ENCODE measurements at regions not wholly inside any gene's neighbourhood (a gene's known extent, or its start where the extent isn't known, plus 50 kb on each side); places are given as distances from the start of the nearest gene placed in this dataset.

GRCh38 chr2:224284134-224284946 lies 117.6 kb downstream of the FAM124B start:
- POLR2A ChIA-PET: interaction anchor here (0.9 kb wide), 1 partner anchor 314 kb away, joined by 3 read pairs; no protein-coding TSS in a partner anchor

GRCh38 chr2:224283466-224283965 lies 118.4 kb downstream of the FAM124B start:
- intact Hi-C loops (cut with micrococcal nuclease): loop anchor here (5.0 to 10.0 kb wide), 2 partner anchors 501 to 1309 kb away; no protein-coding TSS in a partner anchor
- CTCF ChIA-PET: interaction anchor here (0.7 to 10.5 kb wide), 11 partner anchors 26 to 315 kb away, joined by 3 to 263 read pairs (median 3); partner anchors contain the start of gene SERPINE2
- no peak overlapping the region for H3K4me3 Mint-ChIP-seq
- DNase-seq: no peak
- H3K27ac Mint-ChIP-seq: no peak overlapping the region
- H3K36me3 Mint-ChIP-seq: no peaks in the 10 kb centered on the region
- POLR2A ChIA-PET: interaction anchor here (1.4 kb wide), 1 partner anchor 289 kb away, joined by 3 read pairs; no protein-coding TSS in a partner anchor
- H3K4me1 Mint-ChIP-seq (ENCODE audit: low read depth): no peaks in the 10 kb centered on the region
- no peaks in the 10 kb centered on the region for H3K9me3 Mint-ChIP-seq
- H3K27me3 Mint-ChIP-seq: peaks cover 20% of the 10 kb centered on the region

More at GRCh38 chr2:224284134-224284946, 117.6 kb downstream of the FAM124B start:
- CTCF ChIA-PET: interaction anchor here (0.6 to 10.5 kb wide), 25 partner anchors 9 to 824 kb away, joined by 3 to 263 read pairs (median 3); partner anchors contain the start of gene SERPINE2
- intact Hi-C loops (cut with micrococcal nuclease): loop anchor here (1.0 to 10.0 kb wide), 5 partner anchors 246 to 1310 kb away; partner anchors contain the start of gene SERPINE2
- no peaks in the 10 kb centered on the region for H3K4me1 Mint-ChIP-seq (ENCODE audit: low read depth)
- H3K4me3 Mint-ChIP-seq: no peak overlapping the region
- H3K27me3 Mint-ChIP-seq: peaks cover 21% of the 10 kb centered on the region
- H3K36me3 Mint-ChIP-seq: no peaks in the 10 kb centered on the region
- no peak for DNase-seq
- no peak overlapping the region for H3K27ac Mint-ChIP-seq
- no peaks in the 10 kb centered on the region for H3K9me3 Mint-ChIP-seq

DNA sequence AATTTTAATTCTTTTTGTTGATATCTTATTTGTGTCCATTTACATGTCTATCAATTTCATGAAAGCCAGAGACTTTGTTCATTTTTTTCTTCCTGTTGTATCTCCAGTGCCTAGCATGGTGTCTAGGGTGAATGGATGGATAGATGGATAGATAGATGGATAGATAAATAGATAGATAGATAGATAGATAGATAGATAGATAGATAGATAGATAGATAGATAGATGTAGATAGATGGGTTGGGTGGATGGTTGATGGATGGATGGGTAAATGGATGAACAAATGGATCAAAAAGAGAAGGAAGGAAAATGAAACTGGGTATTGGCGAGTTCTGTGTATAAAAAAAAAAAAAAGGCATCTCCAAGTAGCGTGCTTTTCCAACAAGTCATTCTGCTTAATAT lies 120.5 kb downstream of the FAM124B start:
- CTCF ChIA-PET: interaction anchor here (8.3 to 10.5 kb wide), 2 partner anchors 288 to 313 kb away, joined by 211 to 263 read pairs; no protein-coding TSS in a partner anchor
- POLR2A ChIA-PET: no interaction called here
- Mint-ChIP-seq H3K4me3 (no peak overlapping the region), H3K27ac (no peak overlapping the region), H3K27me3 (peaks cover 16% of the 10 kb centered on the region), H3K36me3 (no peaks in the 10 kb centered on the region), H3K9me3 (no peaks in the 10 kb centered on the region), H3K4me1 (ENCODE audit: low read depth) (no peaks in the 10 kb centered on the region)
- intact Hi-C loops (cut with micrococcal nuclease): loop anchor here (5.0 to 10.0 kb wide), 2 partner anchors 499 to 1307 kb away; no protein-coding TSS in a partner anchor
- no peak for DNase-seq

- H3K36me3 Mint-ChIP-seq: no peaks in the 10 kb centered on the region
- no peaks in the 10 kb centered on the region for H3K4me1 Mint-ChIP-seq (ENCODE audit: low read depth)
- ChIA-PET CTCF (interaction anchor here (2.2 to 3.0 kb wide), 2 partner anchors 285 to 308 kb away, joined by 9 to 16 read pairs; no protein-coding TSS in a partner anchor), POLR2A (no interaction called here)
- H3K4me3 Mint-ChIP-seq: no peak overlapping the region
- H3K9me3 Mint-ChIP-seq: no peaks in the 10 kb centered on the region
- H3K27me3 Mint-ChIP-seq: peaks cover 7% of the 10 kb centered on the region
- DNase-seq: no peak
- no peak overlapping the region for H3K27ac Mint-ChIP-seq
- intact Hi-C loops (cut with micrococcal nuclease): no loop called here
Measured at GRCh38 chr2:224278531-224278930, 123.4 kb downstream of the FAM124B start.

GRCh38 chr2:224276251-224276650 lies 125.7 kb downstream of the FAM124B start:
- no peak for DNase-seq
- intact Hi-C loops (cut with micrococcal nuclease): no loop called here
- no peak overlapping the region for H3K27ac Mint-ChIP-seq
- peaks cover under 1% of the 10 kb centered on the region for H3K27me3 Mint-ChIP-seq
- CTCF ChIA-PET: interaction anchor here (1.1 to 3.0 kb wide), 3 partner anchors 37 to 306 kb away, joined by 3 to 16 read pairs (median 4); no protein-coding TSS in a partner anchor
- H3K36me3 Mint-ChIP-seq: no peaks in the 10 kb centered on the region
- no peak overlapping the region for H3K4me3 Mint-ChIP-seq
- H3K4me1 Mint-ChIP-seq (ENCODE audit: low read depth): no peaks in the 10 kb centered on the region
- POLR2A ChIA-PET: no interaction called here
- no peaks in the 10 kb centered on the region for H3K9me3 Mint-ChIP-seq

GRCh38 chr2:224272237-224272910 lies 129.5 kb downstream of the FAM124B start:
- intact Hi-C loops (cut with micrococcal nuclease): no loop called here
- Mint-ChIP-seq H3K27me3 (peaks cover 3% of the 10 kb centered on the region), H3K9me3 (no peaks in the 10 kb centered on the region), H3K36me3 (no peaks in the 10 kb centered on the region), H3K4me1 (ENCODE audit: low read depth) (no peaks in the 10 kb centered on the region), H3K4me3 (no peak overlapping the region), H3K27ac (no peak overlapping the region)
- POLR2A ChIA-PET: no interaction called here
- CTCF ChIA-PET: interaction anchor here (0.9 to 1.0 kb wide), 2 partner anchors 8 to 279 kb away, joined by 3 to 7 read pairs; no protein-coding TSS in a partner anchor
- no peak for DNase-seq

DNA sequence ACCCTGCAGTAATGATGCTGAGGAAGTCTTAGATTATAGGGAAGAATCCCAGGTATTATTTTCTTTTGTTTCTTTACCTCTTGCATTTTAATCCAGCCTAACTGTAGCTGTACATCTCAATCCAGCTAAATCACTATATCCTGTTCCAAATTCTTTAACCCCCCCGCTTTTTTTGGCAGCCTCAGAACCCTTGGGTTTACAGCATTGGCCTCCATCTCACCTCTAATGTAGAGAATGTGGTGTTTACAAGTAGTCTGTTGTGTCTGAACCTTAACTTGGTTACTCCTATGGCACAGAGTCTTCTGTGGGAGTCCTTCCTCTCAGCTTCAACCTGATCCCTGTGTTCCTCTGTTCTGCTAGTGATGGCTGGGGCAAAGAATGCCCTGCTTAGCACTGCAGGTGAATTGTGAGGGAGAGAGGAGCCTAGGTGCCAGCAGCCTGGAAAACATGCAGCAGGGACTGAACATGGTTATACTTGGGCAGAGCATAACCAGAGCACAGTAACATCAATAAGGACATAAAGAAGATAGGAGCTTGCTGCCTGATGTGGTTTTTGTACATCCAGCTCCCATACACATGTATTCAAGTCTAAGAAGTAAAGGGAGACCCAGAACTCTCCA lies 130.2 kb downstream of the FAM124B start:
- Mint-ChIP-seq H3K4me1 (ENCODE audit: low read depth) (no peaks in the 10 kb centered on the region), H3K4me3 (no peak overlapping the region), H3K27me3 (peaks cover 3% of the 10 kb centered on the region), H3K9me3 (no peaks in the 10 kb centered on the region), H3K27ac (no peak overlapping the region), H3K36me3 (no peaks in the 10 kb centered on the region)
- DNase-seq: no peak
- ChIA-PET CTCF (interaction anchor here (0.9 to 1.0 kb wide), 2 partner anchors 9 to 278 kb away, joined by 3 to 7 read pairs; no protein-coding TSS in a partner anchor), POLR2A (no interaction called here)
- intact Hi-C loops (cut with micrococcal nuclease): no loop called here

DNA sequence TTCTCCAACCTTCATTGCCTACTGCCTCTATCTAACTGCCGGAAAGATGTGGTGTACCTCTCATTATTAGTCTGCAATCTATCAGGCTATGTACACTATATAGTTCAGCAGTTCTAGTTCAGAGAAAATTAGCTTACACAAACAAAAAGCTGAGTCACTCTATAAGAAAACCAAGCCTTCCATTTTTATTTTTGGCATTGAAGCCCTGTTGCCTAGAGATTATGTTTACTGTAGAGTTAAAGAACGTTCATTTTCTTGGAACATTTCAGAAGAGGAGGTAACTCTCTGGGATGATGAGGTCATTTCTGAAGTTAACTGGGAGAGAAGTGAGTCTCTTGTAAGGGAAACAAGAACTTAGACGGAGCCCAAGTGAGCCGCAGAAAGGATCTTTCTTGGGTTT lies 133.5 kb downstream of the FAM124B start:
- intact Hi-C loops (cut with micrococcal nuclease): no loop called here
- H3K4me1 Mint-ChIP-seq (ENCODE audit: low read depth): no peaks in the 10 kb centered on the region
- ChIA-PET POLR2A (no interaction called here), CTCF (interaction anchor here (1.0 to 1.2 kb wide), 2 partner anchors 16 to 275 kb away, joined by 3 read pairs; no protein-coding TSS in a partner anchor)
- H3K36me3 Mint-ChIP-seq: no peaks in the 10 kb centered on the region
- H3K9me3 Mint-ChIP-seq: no peaks in the 10 kb centered on the region
- H3K27ac Mint-ChIP-seq: no peak overlapping the region
- H3K27me3 Mint-ChIP-seq: peaks cover 6% of the 10 kb centered on the region
- DNase-seq: no peak
- no peak overlapping the region for H3K4me3 Mint-ChIP-seq

GRCh38 chr2:224264259-224264658 lies 137.6 kb downstream of the FAM124B start:
- Mint-ChIP-seq H3K4me1 (ENCODE audit: low read depth) (peaks cover 5% of the 10 kb centered on the region), H3K27ac (no peak overlapping the region), H3K27me3 (peaks cover 7% of the 10 kb centered on the region), H3K9me3 (no peaks in the 10 kb centered on the region), H3K4me3 (no peak overlapping the region), H3K36me3 (no peaks in the 10 kb centered on the region)
- no peak for DNase-seq
- ChIA-PET POLR2A (no interaction called here), CTCF (no interaction called here)
- intact Hi-C loops (cut with micrococcal nuclease): no loop called here

GRCh38 chr2:224263571-224264043 lies 138.3 kb downstream of the FAM124B start:
- Mint-ChIP-seq H3K36me3 (no peaks in the 10 kb centered on the region), H3K4me3 (no peak overlapping the region), H3K4me1 (ENCODE audit: low read depth) (peaks cover 5% of the 10 kb centered on the region), H3K27me3 (peaks cover 9% of the 10 kb centered on the region), H3K27ac (no peak overlapping the region), H3K9me3 (no peaks in the 10 kb centered on the region)
- DNase-seq: no peak
- intact Hi-C loops (cut with micrococcal nuclease): no loop called here
- CTCF ChIA-PET: no interaction called here
- POLR2A ChIA-PET: no interaction called here

GRCh38 chr2:224261326-224261725 lies 140.6 kb downstream of the FAM124B start:
- DNase-seq: no peak
- Mint-ChIP-seq H3K36me3 (no peaks in the 10 kb centered on the region), H3K4me1 (ENCODE audit: low read depth) (peaks cover 5% of the 10 kb centered on the region), H3K27me3 (peaks cover 9% of the 10 kb centered on the region), H3K4me3 (no peak overlapping the region), H3K9me3 (no peaks in the 10 kb centered on the region), H3K27ac (no peak overlapping the region)
- intact Hi-C loops (cut with micrococcal nuclease): no loop called here
- ChIA-PET POLR2A (no interaction called here), CTCF (no interaction called here)

All from activated CD4-positive, alpha-beta memory T cell treated with anti-CD3 and anti-CD28 coated beads for 36 hours (primary cell).